ENCODE measurements at regions not wholly inside any gene's neighbourhood (a gene's known extent, or its start where the extent isn't known, plus 50 kb on each side); places are given as distances from the start of the nearest gene placed in this dataset.

DNA sequence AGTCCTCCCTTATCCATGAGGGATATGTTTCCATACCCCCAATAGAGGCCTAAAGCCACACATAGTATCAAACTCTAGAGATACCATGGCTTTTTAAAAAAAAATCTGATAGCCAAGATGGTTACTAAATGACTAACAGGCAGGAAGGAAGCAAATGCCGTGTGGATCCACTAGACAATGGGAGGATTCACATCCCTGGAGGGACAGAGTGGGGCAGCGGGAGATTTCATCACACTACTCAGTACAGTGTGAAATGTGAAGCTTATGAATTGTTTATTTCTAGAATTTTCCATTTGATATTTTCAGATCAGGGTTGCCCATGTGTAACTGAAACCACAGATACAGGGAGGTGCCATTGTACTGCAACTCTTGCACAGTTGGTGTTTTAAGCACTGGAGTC lies 826.6 kb downstream of the SQOR start:
- Histone ChIP-seq H3K9me3 (ENCODE audit: insufficient read depth, low read depth, low read length) (no peaks in the 10 kb centered on the region), H3K27me3 (ENCODE audit: insufficient read depth, low read length) (no peaks in the 10 kb centered on the region), H2AFZ (ENCODE audit: low read depth, low read length) (no peak overlapping the region), H3K9ac (ENCODE audit: low read length) (no peak overlapping the region), H3K4me3 (ENCODE audit: insufficient read depth, low read depth, low read length) (no peak overlapping the region), H3K4me2 (ENCODE audit: low read length) (no peak overlapping the region), H3K79me2 (ENCODE audit: insufficient read depth, low read length) (no peaks in the 10 kb centered on the region), H3K4me1 (ENCODE audit: insufficient read depth, low read length) (no peaks in the 10 kb centered on the region), H4K20me1 (ENCODE audit: insufficient read depth, low read length) (no peaks in the 10 kb centered on the region), H3K36me3 (ENCODE audit: insufficient read depth, low read length) (no peaks in the 10 kb centered on the region), H3K27ac (ENCODE audit: low read depth, low read length) (no peak overlapping the region)
- Mint-ChIP-seq H3K36me3 (ENCODE audit: low read depth, unreplicated experiment) (no peaks in the 10 kb centered on the region), H3K9me3 (ENCODE audit: unreplicated experiment) (peaks cover 2% of the 10 kb centered on the region), H3K4me1 (ENCODE audit: low read depth, unreplicated experiment) (no peaks in the 10 kb centered on the region), H3K27ac (ENCODE audit: unreplicated experiment) (no peak overlapping the region), H3K4me3 (ENCODE audit: unreplicated experiment) (no peak overlapping the region), H3K27me3 (ENCODE audit: low read depth, unreplicated experiment) (no peaks in the 10 kb centered on the region)
- TF ChIP-seq, protein P1, sequence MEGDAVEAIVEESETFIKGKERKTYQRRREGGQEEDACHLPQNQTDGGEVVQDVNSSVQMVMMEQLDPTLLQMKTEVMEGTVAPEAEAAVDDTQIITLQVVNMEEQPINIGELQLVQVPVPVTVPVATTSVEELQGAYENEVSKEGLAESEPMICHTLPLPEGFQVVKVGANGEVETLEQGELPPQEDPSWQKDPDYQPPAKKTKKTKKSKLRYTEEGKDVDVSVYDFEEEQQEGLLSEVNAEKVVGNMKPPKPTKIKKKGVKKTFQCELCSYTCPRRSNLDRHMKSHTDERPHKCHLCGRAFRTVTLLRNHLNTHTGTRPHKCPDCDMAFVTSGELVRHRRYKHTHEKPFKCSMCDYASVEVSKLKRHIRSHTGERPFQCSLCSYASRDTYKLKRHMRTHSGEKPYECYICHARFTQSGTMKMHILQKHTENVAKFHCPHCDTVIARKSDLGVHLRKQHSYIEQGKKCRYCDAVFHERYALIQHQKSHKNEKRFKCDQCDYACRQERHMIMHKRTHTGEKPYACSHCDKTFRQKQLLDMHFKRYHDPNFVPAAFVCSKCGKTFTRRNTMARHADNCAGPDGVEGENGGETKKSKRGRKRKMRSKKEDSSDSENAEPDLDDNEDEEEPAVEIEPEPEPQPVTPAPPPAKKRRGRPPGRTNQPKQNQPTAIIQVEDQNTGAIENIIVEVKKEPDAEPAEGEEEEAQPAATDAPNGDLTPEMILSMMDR (IDR thresholded peaks at IDR 0.05; ENCODE audit: insufficient read depth, low read depth, low read length): no peak
- no peak for TF ChIP-seq EZH2 (IDR thresholded peaks at IDR 0.05; ENCODE audit: insufficient read depth, low read length)
- FAIRE-seq (no peak), DNase-seq (ENCODE audit: low read depth) (no peak)

DNA sequence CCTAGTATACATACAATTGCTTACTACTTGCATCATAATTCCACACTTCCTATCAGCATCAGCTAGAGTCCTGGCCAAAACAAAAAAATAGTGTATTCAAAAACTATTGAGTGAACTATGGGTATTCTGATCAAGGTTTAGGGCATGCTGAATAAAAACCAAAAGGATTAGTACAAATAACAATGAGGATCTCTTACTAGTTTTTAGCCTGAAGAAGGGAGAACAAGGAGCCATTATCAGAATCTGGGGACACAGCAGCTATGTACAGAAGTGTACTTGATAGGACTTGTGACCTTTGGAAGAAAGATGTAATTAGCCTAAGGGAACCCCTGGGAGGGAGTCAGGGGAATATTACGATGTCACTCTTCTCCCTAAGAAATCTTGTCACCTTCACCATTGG lies 832.2 kb downstream of the SQOR start:
- H3K27ac Mint-ChIP-seq (ENCODE audit: unreplicated experiment): no peak overlapping the region
- no peak overlapping the region for H3K4me3 Mint-ChIP-seq (ENCODE audit: unreplicated experiment)
- FAIRE-seq: no peak

DNA sequence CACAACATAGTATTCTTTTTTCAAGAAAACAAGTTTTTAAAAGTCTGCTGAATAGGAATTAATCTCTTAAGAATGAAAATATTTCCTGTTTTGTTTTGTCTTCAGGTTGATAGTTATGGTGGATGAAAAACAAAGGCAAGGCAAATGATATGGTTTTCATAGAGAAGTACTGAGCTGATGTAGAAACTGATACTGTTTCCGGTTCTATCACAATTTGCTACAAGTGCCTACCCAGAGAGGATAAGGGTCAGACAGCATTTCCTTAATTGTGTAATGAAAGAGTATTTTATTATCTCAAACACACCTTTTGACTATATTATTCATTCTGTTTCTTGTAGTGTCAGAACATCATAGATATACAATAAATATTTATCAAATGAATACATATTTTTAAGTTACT lies 836.3 kb downstream of the SQOR start:
- FAIRE-seq: no peak
- no peaks in the 10 kb centered on the region for H3K36me3 Mint-ChIP-seq (ENCODE audit: low read depth, unreplicated experiment)
- H3K27me3 ChIP-seq (ENCODE audit: insufficient read depth, low read length): no peaks in the 10 kb centered on the region
- H4K20me1 ChIP-seq (ENCODE audit: insufficient read depth, low read length): no peaks in the 10 kb centered on the region
- H2AFZ ChIP-seq (ENCODE audit: low read depth, low read length): no peak overlapping the region
- no peak overlapping the region for H3K4me3 ChIP-seq (ENCODE audit: insufficient read depth, low read depth, low read length)
- no peak for DNase-seq (ENCODE audit: low read depth)
- no peak for TF ChIP-seq EZH2 (IDR thresholded peaks at IDR 0.05; ENCODE audit: insufficient read depth, low read length)
- TF ChIP-seq, protein P1 (IDR thresholded peaks at IDR 0.05; ENCODE audit: insufficient read depth, low read depth, low read length): no peak
- H3K9me3 Mint-ChIP-seq (ENCODE audit: unreplicated experiment): peaks cover 2% of the 10 kb centered on the region
- no peak overlapping the region for H3K27ac Mint-ChIP-seq (ENCODE audit: unreplicated experiment)
- no peaks in the 10 kb centered on the region for H3K27me3 Mint-ChIP-seq (ENCODE audit: low read depth, unreplicated experiment)
- no peak overlapping the region for H3K27ac ChIP-seq (ENCODE audit: low read depth, low read length)
- H3K9me3 ChIP-seq (ENCODE audit: insufficient read depth, low read depth, low read length): no peaks in the 10 kb centered on the region
- no peak overlapping the region for H3K4me2 ChIP-seq (ENCODE audit: low read length)
- H3K9ac ChIP-seq (ENCODE audit: low read length): no peak overlapping the region
- no peak overlapping the region for H3K4me3 Mint-ChIP-seq (ENCODE audit: unreplicated experiment)
- no peaks in the 10 kb centered on the region for H3K4me1 Mint-ChIP-seq (ENCODE audit: low read depth, unreplicated experiment)
- H3K36me3 ChIP-seq (ENCODE audit: insufficient read depth, low read length): no peaks in the 10 kb centered on the region
- H3K4me1 ChIP-seq (ENCODE audit: insufficient read depth, low read length): no peaks in the 10 kb centered on the region
- no peaks in the 10 kb centered on the region for H3K79me2 ChIP-seq (ENCODE audit: insufficient read depth, low read length)

More for the DNA sequence above, 832.2 kb downstream of the SQOR start:
- H3K27me3 ChIP-seq (ENCODE audit: insufficient read depth, low read length): no peaks in the 10 kb centered on the region
- Mint-ChIP-seq H3K4me1 (ENCODE audit: low read depth, unreplicated experiment) (no peaks in the 10 kb centered on the region), H3K9me3 (ENCODE audit: unreplicated experiment) (no peaks in the 10 kb centered on the region), H3K36me3 (ENCODE audit: low read depth, unreplicated experiment) (no peaks in the 10 kb centered on the region), H3K27me3 (ENCODE audit: low read depth, unreplicated experiment) (no peaks in the 10 kb centered on the region)
- no peaks in the 10 kb centered on the region for H3K9me3 ChIP-seq (ENCODE audit: insufficient read depth, low read depth, low read length)
- H3K36me3 ChIP-seq (ENCODE audit: insufficient read depth, low read length): no peaks in the 10 kb centered on the region
- H3K9ac ChIP-seq (ENCODE audit: low read length): no peak overlapping the region
- H3K27ac ChIP-seq (ENCODE audit: low read depth, low read length): no peak overlapping the region
- no peaks in the 10 kb centered on the region for H4K20me1 ChIP-seq (ENCODE audit: insufficient read depth, low read length)
- no peak overlapping the region for H3K4me3 ChIP-seq (ENCODE audit: insufficient read depth, low read depth, low read length)
- H3K4me2 ChIP-seq (ENCODE audit: low read length): no peak overlapping the region
- TF ChIP-seq, protein P1 (IDR thresholded peaks at IDR 0.05; ENCODE audit: insufficient read depth, low read depth, low read length): no peak
- TF ChIP-seq EZH2 (IDR thresholded peaks at IDR 0.05; ENCODE audit: insufficient read depth, low read length): no peak
- no peaks in the 10 kb centered on the region for H3K79me2 ChIP-seq (ENCODE audit: insufficient read depth, low read length)
- DNase-seq (ENCODE audit: low read depth): no peak
- no peaks in the 10 kb centered on the region for H3K4me1 ChIP-seq (ENCODE audit: insufficient read depth, low read length)
- no peak overlapping the region for H2AFZ ChIP-seq (ENCODE audit: low read depth, low read length)

Data from astrocyte (in vitro differentiated cells and primary cell).